Cardiac muscle cell (in vitro differentiated cells and primary cell): ENCODE measurements at regions not wholly inside any gene's neighbourhood (a gene's known extent, or its start where the extent isn't known, plus 50 kb on each side); places are given as distances from the start of the nearest gene placed in this dataset.

Experiments used
- DNase-seq, 2 donors: peaks; one replicate each; pipeline versions ENCODE4 v3.0.0 to v3.0.0-alpha.2; 2010 to 2017; ENCODE audit warnings: low read depth in 1 of 2, low spot score in 1 of 2
- H3K27ac ChIP-seq: fragments of 200-600 bp; sonication (generic); 2 replicates; pipeline ENCODE4 v1.5.1; 2016
- H3K27me3 ChIP-seq: fragments of 200-600 bp; sonication (generic); 2 replicates; pipeline ENCODE4 v1.6.0; 2016; ENCODE audit warnings: control low read depth
- H3K36me3 ChIP-seq: fragments of 200-600 bp; sonication (generic); 2 replicates; pipeline ENCODE4 v1.5.1; 2016; ENCODE audit warnings: control low read depth
- H3K4me1 ChIP-seq: fragments of 200-600 bp; sonication (generic); 2 replicates; pipeline ENCODE4 v1.8.1; 2017; ENCODE audit warnings: low read depth, mild to moderate bottlenecking, mixed run types
- H3K4me3 ChIP-seq: fragments of 200-600 bp; sonication (generic); 2 replicates; pipeline ENCODE4 v1.5.1; 2016; ENCODE audit warnings: mild to moderate bottlenecking
- H3K9me3 ChIP-seq: fragments of 200-600 bp; sonication (generic); 2 replicates; pipeline ENCODE4 v1.5.1; 2017; ENCODE audit warnings: low read depth, mild to moderate bottlenecking, control low read depth
- CTCF ChIP-seq: IDR thresholded peaks from 2 replicates; pipeline ENCODE4 v1.5.1; 2012; ENCODE audit warnings: low read depth, mild to moderate bottlenecking, low read length

- no peaks in the 10 kb centered on the region for H3K4me1 ChIP-seq
- no peak overlapping the region for H3K27ac ChIP-seq
- TF ChIP-seq CTCF, result no peak
- H3K9me3 ChIP-seq, result no peaks in the 10 kb centered on the region
- no peak for DNase-seq
- H3K27me3 ChIP-seq, result no peaks in the 10 kb centered on the region
- no peaks in the 10 kb centered on the region for H3K36me3 ChIP-seq
- no peak overlapping the region for H3K4me3 ChIP-seq
Observed at GRCh38 chr11:19430346-19430745, 189.6 kb upstream of the E2F8 start.

- H3K4me3 ChIP-seq, result no peak overlapping the region
- H3K36me3 ChIP-seq, result no peaks in the 10 kb centered on the region
- H3K27ac ChIP-seq, result no peak overlapping the region
- H3K4me1 ChIP-seq, result no peaks in the 10 kb centered on the region
- DNase-seq, result no peak
- no peak for TF ChIP-seq CTCF
- no peaks in the 10 kb centered on the region for H3K27me3 ChIP-seq
- H3K9me3 ChIP-seq, result no peaks in the 10 kb centered on the region
Observed at GRCh38 chr11:19429108-19429760, 188.5 kb upstream of the E2F8 start.

- Histone ChIP-seq H3K27me3 (no peaks in the 10 kb centered on the region), H3K9me3 (no peaks in the 10 kb centered on the region), H3K4me3 (no peak overlapping the region), H3K27ac (no peak overlapping the region), H3K4me1 (no peaks in the 10 kb centered on the region), H3K36me3 (no peaks in the 10 kb centered on the region)
- TF ChIP-seq CTCF, result no peak
- DNase-seq, result no peak
Observed at GRCh38 chr11:19428206-19429002, 187.7 kb upstream of the E2F8 start.

- no peak overlapping the region for H3K4me3 ChIP-seq
- no peak overlapping the region for H3K27ac ChIP-seq
- H3K9me3 ChIP-seq, result no peaks in the 10 kb centered on the region
- no peaks in the 10 kb centered on the region for H3K36me3 ChIP-seq
- no peaks in the 10 kb centered on the region for H3K27me3 ChIP-seq
- H3K4me1 ChIP-seq, result no peaks in the 10 kb centered on the region
- no peak for TF ChIP-seq CTCF
- no peak for DNase-seq
Observed at GRCh38 chr11:19426756-19427403, 186.1 kb upstream of the E2F8 start.

- no peak for DNase-seq
- Histone ChIP-seq H3K27me3 (no peaks in the 10 kb centered on the region), H3K36me3 (no peaks in the 10 kb centered on the region), H3K4me1 (no peaks in the 10 kb centered on the region), H3K27ac (no peak overlapping the region), H3K4me3 (no peak overlapping the region), H3K9me3 (no peaks in the 10 kb centered on the region)
- TF ChIP-seq CTCF, result no peak
Observed at GRCh38 chr11:19426011-19426755, 185.4 kb upstream of the E2F8 start.
